Thoracic aorta (tissue), 2 donors: ENCODE measurements at regions not wholly inside any gene's neighbourhood (a gene's known extent, or its start where the extent isn't known, plus 50 kb on each side); places are given as distances from the start of the nearest gene placed in this dataset.

ENCODE experiments used
- ATAC-seq: fragments of 150-250 bp; one replicate; pipeline ENCODE4 v1.8.0; 2017; ENCODE audit warnings: low read depth; ENCODE audit not compliant: insufficient number of reproducible peaks, low FRiP score
- DNase-seq: peaks from one replicate; pipeline ENCODE4 v3.0.0-alpha.2; 2020; ENCODE audit warnings: low spot score
- H3K27ac ChIP-seq, 2 donors: fragments of 200-600 bp; sonication (generic); 1 replicate in 1 of 2; 2 replicates in 1 of 2; pipeline ENCODE4 v1.5.1; 2016; ENCODE audit warnings: mild to moderate bottlenecking in 2 of 2, moderate library complexity in 2 of 2
- H3K27me3 ChIP-seq: fragments of 200-600 bp; sonication (generic); replicated peaks from 2 replicates; pipeline ENCODE4 v1.6.0; 2016; ENCODE audit warnings: mild to moderate bottlenecking; ENCODE audit not compliant: insufficient read depth
- H3K36me3 ChIP-seq: fragments of 200-600 bp; sonication (generic); one replicate; pipeline ENCODE4 v1.5.1; 2016
- H3K4me1 ChIP-seq, 2 donors: fragments of 200-600 bp; sonication (generic); 1 replicate in 1 of 2; 2 replicates in 1 of 2; pipeline versions ENCODE4 v1.5.1 to v1.6.0; 2016; ENCODE audit warnings: low read depth in 2 of 2, mild to moderate bottlenecking in 1 of 2; ENCODE audit not compliant: control insufficient read depth in 1 of 2
- H3K4me3 ChIP-seq: fragments of 200-600 bp; sonication (generic); 2 replicates; pipeline ENCODE4 v1.5.1; 2016; ENCODE audit warnings: mild to moderate bottlenecking
- H3K9me3 ChIP-seq: fragments of 200-600 bp; sonication (generic); 2 replicates; pipeline ENCODE4 v1.5.1; 2016
- CTCF ChIP-seq: fragments of 200-600 bp; sonication (generic); IDR thresholded peaks from one replicate; pipeline ENCODE4 v1.5.1; 2019; ENCODE audit warnings: antibody characterized with exemption

- no peak for ATAC-seq
- H3K4me3 ChIP-seq: no peak overlapping the region
- H3K27ac ChIP-seq: no peak overlapping the region
- no peaks in the 10 kb centered on the region for H3K36me3 ChIP-seq
- no peaks in the 10 kb centered on the region for H3K9me3 ChIP-seq
- H3K4me1 ChIP-seq: no peaks in the 10 kb centered on the region
- no peak for TF ChIP-seq CTCF
- no peaks in the 10 kb centered on the region for H3K27me3 ChIP-seq
- DNase-seq: no peak
Measured at GRCh38 chr12:84766375-84766774, 146.2 kb downstream of the SLC6A15 start.

GRCh38 chr12:84764001-84764400 is 148.6 kb downstream of the SLC6A15 start:
- ATAC-seq: no peak
- no peak overlapping the region for H3K27ac ChIP-seq
- no peaks in the 10 kb centered on the region for H3K27me3 ChIP-seq
- H3K36me3 ChIP-seq: no peaks in the 10 kb centered on the region
- H3K4me3 ChIP-seq: no peak overlapping the region
- no peaks in the 10 kb centered on the region for H3K4me1 ChIP-seq
- no peaks in the 10 kb centered on the region for H3K9me3 ChIP-seq
- DNase-seq: no peak
- no peak for TF ChIP-seq CTCF

- ATAC-seq (no peak), DNase-seq (no peak)
- H3K4me3 ChIP-seq: no peak overlapping the region
- no peak overlapping the region for H3K27ac ChIP-seq
- H3K36me3 ChIP-seq: no peaks in the 10 kb centered on the region
- no peaks in the 10 kb centered on the region for H3K4me1 ChIP-seq
- no peaks in the 10 kb centered on the region for H3K27me3 ChIP-seq
- no peaks in the 10 kb centered on the region for H3K9me3 ChIP-seq
- no peak for TF ChIP-seq CTCF
Measured at GRCh38 chr12:84763107-84763506, 149.5 kb downstream of the SLC6A15 start.

- Histone ChIP-seq H3K9me3 (no peaks in the 10 kb centered on the region), H3K27ac (no peak overlapping the region), H3K36me3 (no peaks in the 10 kb centered on the region), H3K4me3 (no peak overlapping the region), H3K4me1 (no peaks in the 10 kb centered on the region), H3K27me3 (no peaks in the 10 kb centered on the region)
- TF ChIP-seq CTCF: no peak
- DNase-seq (no peak), ATAC-seq (no peak)
Measured at GRCh38 chr12:84760091-84760865, 152.3 kb downstream of the SLC6A15 start.

GRCh38 chr12:84757978-84758377 is 154.6 kb downstream of the SLC6A15 start:
- H3K36me3 ChIP-seq: no peaks in the 10 kb centered on the region
- DNase-seq: no peak
- no peak for TF ChIP-seq CTCF
- no peaks in the 10 kb centered on the region for H3K9me3 ChIP-seq
- no peaks in the 10 kb centered on the region for H3K27me3 ChIP-seq
- ATAC-seq: no peak
- no peaks in the 10 kb centered on the region for H3K4me1 ChIP-seq
- no peak overlapping the region for H3K4me3 ChIP-seq
- H3K27ac ChIP-seq: no peak overlapping the region
